ENCODE measurements at regions not wholly inside any gene's neighbourhood (a gene's known extent, or its start where the extent isn't known, plus 50 kb on each side); places are given as distances from the start of the nearest gene placed in this dataset.

DNA sequence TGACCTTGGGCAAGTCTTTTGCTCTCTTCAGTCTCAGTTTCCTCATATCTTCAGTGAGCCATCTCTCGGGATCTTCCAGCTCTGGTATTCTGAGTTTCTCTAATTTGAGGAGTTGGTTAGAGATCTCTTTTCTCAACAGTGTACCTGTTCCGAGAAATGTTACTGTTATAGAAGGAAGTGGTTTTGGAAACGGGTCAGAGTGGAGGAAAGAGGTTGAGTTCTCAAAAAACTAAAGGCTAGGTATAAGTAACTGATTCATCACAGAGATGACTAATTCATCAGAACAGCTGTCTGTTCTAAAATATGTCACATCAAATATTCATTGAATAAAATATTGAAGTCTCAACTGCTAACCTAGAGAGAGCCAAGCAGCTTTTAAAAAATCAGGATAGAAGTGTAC is 106.6 kb downstream of the PALM2AKAP2 start:
- Histone ChIP-seq H3K4me1 (ENCODE audit: insufficient read depth, low read length, severe bottlenecking) (no peaks in the 10 kb centered on the region), H3K4me2 (ENCODE audit: low read length) (no peak overlapping the region), H3K4me3 (ENCODE audit: low read depth, low read length, poor library complexity, severe bottlenecking) (no peak overlapping the region), H3K9me2 (ENCODE audit: low read depth, low read length) (no peaks in the 10 kb centered on the region), H3K79me2 (ENCODE audit: insufficient read depth, low read length) (no peaks in the 10 kb centered on the region), H3K27me3 (ENCODE audit: insufficient read depth, low read length) (peaks cover 3% of the 10 kb centered on the region; the same call in 1 of the 2 replicates), H3K9ac (ENCODE audit: low read length) (no peak overlapping the region), H3K36me3 (ENCODE audit: insufficient read depth, low read length) (no peaks in the 10 kb centered on the region), H3K9me3 (ENCODE audit: low read length) (no peaks in the 10 kb centered on the region), H2AFZ (ENCODE audit: low read length) (no peak overlapping the region), H3K27ac (ENCODE audit: low read depth, low read length, poor library complexity, severe bottlenecking) (no peak overlapping the region), H4K20me1 (ENCODE audit: insufficient read depth, low read length) (no peaks in the 10 kb centered on the region), H3F3A (ENCODE audit: insufficient read depth, low read length) (no peaks in the 10 kb centered on the region)
- no peak for TF ChIP-seq CTCF (IDR thresholded peaks at IDR 0.05; ENCODE audit: low read length)
- TF ChIP-seq EZH2 (IDR thresholded peaks at IDR 0.05; ENCODE audit: borderline replicate concordance, low read length): no peak

DNA sequence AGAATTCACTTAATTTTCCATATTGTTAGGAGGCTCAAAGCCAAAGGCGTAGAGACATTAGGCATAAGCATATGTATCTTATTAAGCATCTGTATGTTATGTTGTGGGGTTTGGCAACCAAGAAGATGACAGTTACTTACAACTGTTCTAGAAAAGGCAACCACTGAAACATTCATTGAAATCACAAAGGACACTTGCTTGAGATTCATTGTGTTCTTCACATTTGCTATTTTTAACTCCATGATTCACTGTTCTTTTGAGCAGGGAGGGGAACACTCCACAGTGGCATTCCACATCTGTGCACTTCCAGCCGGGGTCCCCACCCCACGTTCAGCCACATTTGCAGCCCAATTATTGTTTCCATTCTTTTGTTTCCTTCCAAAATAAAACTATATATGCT is 107.1 kb downstream of the PALM2AKAP2 start:
- H3K79me2 ChIP-seq (ENCODE audit: insufficient read depth, low read length): no peaks in the 10 kb centered on the region
- H3K36me3 ChIP-seq (ENCODE audit: insufficient read depth, low read length): no peaks in the 10 kb centered on the region
- no peak for TF ChIP-seq CTCF (IDR thresholded peaks at IDR 0.05; ENCODE audit: low read length)
- TF ChIP-seq EZH2 (IDR thresholded peaks at IDR 0.05; ENCODE audit: borderline replicate concordance, low read length): no peak
- no peaks in the 10 kb centered on the region for H3K4me1 ChIP-seq (ENCODE audit: insufficient read depth, low read length, severe bottlenecking)
- no peak overlapping the region for H3K4me2 ChIP-seq (ENCODE audit: low read length)
- no peak overlapping the region for H2AFZ ChIP-seq (ENCODE audit: low read length)
- H4K20me1 ChIP-seq (ENCODE audit: insufficient read depth, low read length): no peaks in the 10 kb centered on the region
- no peaks in the 10 kb centered on the region for H3K9me3 ChIP-seq (ENCODE audit: low read length)
- H3K9ac ChIP-seq (ENCODE audit: low read length): no peak overlapping the region
- H3K4me3 ChIP-seq (ENCODE audit: low read depth, low read length, poor library complexity, severe bottlenecking): no peak overlapping the region
- H3K27ac ChIP-seq (ENCODE audit: low read depth, low read length, poor library complexity, severe bottlenecking): no peak overlapping the region
- H3K9me2 ChIP-seq (ENCODE audit: low read depth, low read length): no peaks in the 10 kb centered on the region
- H3F3A ChIP-seq (ENCODE audit: insufficient read depth, low read length): no peaks in the 10 kb centered on the region
- H3K27me3 ChIP-seq (ENCODE audit: insufficient read depth, low read length): peaks cover 3% of the 10 kb centered on the region; the same call in 1 of the 2 replicates

DNA sequence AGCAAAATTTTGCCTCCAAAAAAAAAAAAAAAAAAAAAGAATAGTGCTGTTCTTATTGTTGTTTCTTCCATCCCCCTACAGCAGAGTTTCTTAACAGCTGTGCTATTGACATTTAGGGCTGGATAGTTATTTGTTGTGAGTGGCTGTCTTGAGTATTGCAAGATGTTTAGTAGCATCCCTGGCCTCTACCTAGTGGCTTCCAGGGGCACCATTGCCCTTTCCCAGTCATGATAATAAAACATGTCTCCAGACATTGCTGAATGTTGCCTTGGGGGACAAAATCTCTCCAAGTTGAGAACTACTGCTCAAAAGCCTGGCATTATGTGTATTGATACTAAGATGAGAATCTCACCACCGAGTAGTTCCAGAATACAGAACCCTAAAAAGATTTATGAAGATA is 108.7 kb downstream of the PALM2AKAP2 start:
- Histone ChIP-seq H3K4me2 (ENCODE audit: low read length) (no peak overlapping the region), H2AFZ (ENCODE audit: low read length) (no peak overlapping the region), H3K4me3 (ENCODE audit: low read depth, low read length, poor library complexity, severe bottlenecking) (no peak overlapping the region), H3K27ac (ENCODE audit: low read depth, low read length, poor library complexity, severe bottlenecking) (no peak overlapping the region), H3K9me2 (ENCODE audit: low read depth, low read length) (no peaks in the 10 kb centered on the region), H3K9me3 (ENCODE audit: low read length) (no peaks in the 10 kb centered on the region), H4K20me1 (ENCODE audit: insufficient read depth, low read length) (no peaks in the 10 kb centered on the region), H3K4me1 (ENCODE audit: insufficient read depth, low read length, severe bottlenecking) (no peaks in the 10 kb centered on the region), H3K79me2 (ENCODE audit: insufficient read depth, low read length) (no peaks in the 10 kb centered on the region), H3K36me3 (ENCODE audit: insufficient read depth, low read length) (no peaks in the 10 kb centered on the region), H3K9ac (ENCODE audit: low read length) (no peak overlapping the region), H3K27me3 (ENCODE audit: insufficient read depth, low read length) (peaks cover 3% of the 10 kb centered on the region; the same call in 1 of the 2 replicates), H3F3A (ENCODE audit: insufficient read depth, low read length) (no peaks in the 10 kb centered on the region)
- TF ChIP-seq EZH2 (IDR thresholded peaks at IDR 0.05; ENCODE audit: borderline replicate concordance, low read length) (no peak), CTCF (IDR thresholded peaks at IDR 0.05; ENCODE audit: low read length) (no peak)
